ENCODE measurements at regions not wholly inside any gene's neighbourhood (a gene's known extent, or its start where the extent isn't known, plus 50 kb on each side); places are given as distances from the start of the nearest gene placed in this dataset.

DNA sequence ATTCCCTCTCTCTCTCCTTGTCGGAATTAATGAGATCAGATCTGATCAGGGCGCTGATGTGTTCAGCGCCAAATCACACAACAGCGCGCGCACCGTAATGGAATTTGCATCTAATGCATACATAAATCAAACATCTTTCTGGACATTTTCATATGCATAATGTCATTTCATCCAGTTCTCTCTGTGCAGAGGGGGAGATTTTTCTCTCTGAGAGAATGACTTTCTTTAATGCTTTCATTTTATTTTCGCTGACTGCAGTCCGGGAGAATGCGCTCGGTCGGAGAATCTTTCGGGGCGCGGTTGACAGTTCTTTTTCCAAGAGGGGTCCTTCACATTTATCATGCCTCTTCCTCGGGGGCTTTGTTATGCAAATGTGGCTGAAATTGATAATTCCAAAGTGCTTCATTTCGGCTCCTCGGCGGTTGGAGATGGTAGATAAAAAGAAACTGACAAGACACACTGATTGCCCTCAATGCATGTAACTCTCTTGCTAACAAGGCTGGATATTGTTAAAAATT, 615.9 kb downstream of the VRK1 start:
- TF ChIP-seq, protein P1, sequence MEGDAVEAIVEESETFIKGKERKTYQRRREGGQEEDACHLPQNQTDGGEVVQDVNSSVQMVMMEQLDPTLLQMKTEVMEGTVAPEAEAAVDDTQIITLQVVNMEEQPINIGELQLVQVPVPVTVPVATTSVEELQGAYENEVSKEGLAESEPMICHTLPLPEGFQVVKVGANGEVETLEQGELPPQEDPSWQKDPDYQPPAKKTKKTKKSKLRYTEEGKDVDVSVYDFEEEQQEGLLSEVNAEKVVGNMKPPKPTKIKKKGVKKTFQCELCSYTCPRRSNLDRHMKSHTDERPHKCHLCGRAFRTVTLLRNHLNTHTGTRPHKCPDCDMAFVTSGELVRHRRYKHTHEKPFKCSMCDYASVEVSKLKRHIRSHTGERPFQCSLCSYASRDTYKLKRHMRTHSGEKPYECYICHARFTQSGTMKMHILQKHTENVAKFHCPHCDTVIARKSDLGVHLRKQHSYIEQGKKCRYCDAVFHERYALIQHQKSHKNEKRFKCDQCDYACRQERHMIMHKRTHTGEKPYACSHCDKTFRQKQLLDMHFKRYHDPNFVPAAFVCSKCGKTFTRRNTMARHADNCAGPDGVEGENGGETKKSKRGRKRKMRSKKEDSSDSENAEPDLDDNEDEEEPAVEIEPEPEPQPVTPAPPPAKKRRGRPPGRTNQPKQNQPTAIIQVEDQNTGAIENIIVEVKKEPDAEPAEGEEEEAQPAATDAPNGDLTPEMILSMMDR (conservative IDR thresholded peaks at IDR 0.05) = no peak
- no peak for TF ChIP-seq ZFX (IDR thresholded peaks at IDR 0.05)
